ENCODE measurements at regions not wholly inside any gene's neighbourhood (a gene's known extent, or its start where the extent isn't known, plus 50 kb on each side); places are given as distances from the start of the nearest gene placed in this dataset.

- DNase-seq (ENCODE audit: low read depth, low spot score): no peak
These were observed 81.2 kb downstream of the FAM43A start for GRCh38 chr3:194766845-194767244.

DNA sequence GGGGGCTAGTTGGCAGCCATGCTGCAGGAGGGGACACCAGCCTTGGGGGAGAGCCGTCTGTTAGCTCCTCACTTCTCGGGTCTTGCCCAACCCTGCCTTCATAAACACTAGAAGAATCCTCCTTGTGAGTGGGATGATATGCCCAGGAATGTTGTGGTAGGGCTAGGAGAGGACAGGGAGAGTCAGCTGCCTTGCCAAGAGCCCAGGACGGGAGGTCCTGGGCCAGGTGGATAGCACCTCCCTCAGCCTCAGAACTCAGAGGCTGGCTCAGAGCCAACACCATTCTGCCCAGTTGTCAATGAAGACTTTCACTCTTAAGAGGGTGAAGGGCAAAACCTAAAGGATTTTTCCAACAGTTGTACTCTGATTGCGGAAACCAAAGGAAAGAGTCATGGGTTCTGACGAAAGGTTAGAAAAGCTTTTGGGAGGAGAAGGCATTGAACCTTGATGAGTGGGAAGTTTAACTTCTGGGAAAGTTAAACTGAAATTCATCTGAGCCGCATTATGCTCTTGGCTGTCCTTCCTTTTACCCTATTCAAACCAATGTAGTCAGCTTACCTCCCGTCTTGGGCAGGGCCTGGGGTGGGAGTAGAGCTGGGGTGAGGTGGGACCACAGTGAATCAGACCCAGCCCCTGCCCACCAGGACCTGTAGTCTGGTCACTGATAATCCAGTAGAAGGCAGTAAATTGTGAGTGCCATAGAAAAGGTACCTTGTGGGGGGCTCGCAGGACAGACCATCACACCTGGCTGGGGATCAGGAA, 81.9 kb downstream of the FAM43A start:
- in situ Hi-C loops (cut with HindIII; ENCODE audit: low pct_unique_long_range_greater_than_20kb, low sequenced_read_pairs) (no loop called here), intact Hi-C loops (cut with micrococcal nuclease; ENCODE audit: unreplicated experiment) (no loop called here)
- Histone ChIP-seq H3K4me1 (ENCODE audit: control insufficient read depth, insufficient read depth, low read length) (peaks cover 5% of the 10 kb centered on the region; the same call in 1 of the 2 replicates), H3K4me3 (ENCODE audit: low read depth in 2 of 2, low read length in 2 of 2) (no peak overlapping the region), H3K27ac (ENCODE audit: low read length) (no peak overlapping the region), H3K36me3 (ENCODE audit: control insufficient read depth, insufficient read depth, low read length) (no peaks in the 10 kb centered on the region), H3K9me3 (ENCODE audit: control insufficient read depth, insufficient read depth, low read depth, low read length) (no peaks in the 10 kb centered on the region), H3K27me3 (ENCODE audit: control insufficient read depth, insufficient read depth, low read length) (no peaks in the 10 kb centered on the region)
- DNase-seq (ENCODE audit: low read depth, low spot score) (no peak), ATAC-seq (no peak)
- no peak for TF ChIP-seq SIN3A (IDR thresholded peaks at IDR 0.05; ENCODE audit: borderline replicate concordance, insufficient read depth, low read depth, low read length)
- TF ChIP-seq, protein P1, sequence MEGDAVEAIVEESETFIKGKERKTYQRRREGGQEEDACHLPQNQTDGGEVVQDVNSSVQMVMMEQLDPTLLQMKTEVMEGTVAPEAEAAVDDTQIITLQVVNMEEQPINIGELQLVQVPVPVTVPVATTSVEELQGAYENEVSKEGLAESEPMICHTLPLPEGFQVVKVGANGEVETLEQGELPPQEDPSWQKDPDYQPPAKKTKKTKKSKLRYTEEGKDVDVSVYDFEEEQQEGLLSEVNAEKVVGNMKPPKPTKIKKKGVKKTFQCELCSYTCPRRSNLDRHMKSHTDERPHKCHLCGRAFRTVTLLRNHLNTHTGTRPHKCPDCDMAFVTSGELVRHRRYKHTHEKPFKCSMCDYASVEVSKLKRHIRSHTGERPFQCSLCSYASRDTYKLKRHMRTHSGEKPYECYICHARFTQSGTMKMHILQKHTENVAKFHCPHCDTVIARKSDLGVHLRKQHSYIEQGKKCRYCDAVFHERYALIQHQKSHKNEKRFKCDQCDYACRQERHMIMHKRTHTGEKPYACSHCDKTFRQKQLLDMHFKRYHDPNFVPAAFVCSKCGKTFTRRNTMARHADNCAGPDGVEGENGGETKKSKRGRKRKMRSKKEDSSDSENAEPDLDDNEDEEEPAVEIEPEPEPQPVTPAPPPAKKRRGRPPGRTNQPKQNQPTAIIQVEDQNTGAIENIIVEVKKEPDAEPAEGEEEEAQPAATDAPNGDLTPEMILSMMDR (IDR thresholded peaks at IDR 0.05): no peak
- TF ChIP-seq, protein P2, sequence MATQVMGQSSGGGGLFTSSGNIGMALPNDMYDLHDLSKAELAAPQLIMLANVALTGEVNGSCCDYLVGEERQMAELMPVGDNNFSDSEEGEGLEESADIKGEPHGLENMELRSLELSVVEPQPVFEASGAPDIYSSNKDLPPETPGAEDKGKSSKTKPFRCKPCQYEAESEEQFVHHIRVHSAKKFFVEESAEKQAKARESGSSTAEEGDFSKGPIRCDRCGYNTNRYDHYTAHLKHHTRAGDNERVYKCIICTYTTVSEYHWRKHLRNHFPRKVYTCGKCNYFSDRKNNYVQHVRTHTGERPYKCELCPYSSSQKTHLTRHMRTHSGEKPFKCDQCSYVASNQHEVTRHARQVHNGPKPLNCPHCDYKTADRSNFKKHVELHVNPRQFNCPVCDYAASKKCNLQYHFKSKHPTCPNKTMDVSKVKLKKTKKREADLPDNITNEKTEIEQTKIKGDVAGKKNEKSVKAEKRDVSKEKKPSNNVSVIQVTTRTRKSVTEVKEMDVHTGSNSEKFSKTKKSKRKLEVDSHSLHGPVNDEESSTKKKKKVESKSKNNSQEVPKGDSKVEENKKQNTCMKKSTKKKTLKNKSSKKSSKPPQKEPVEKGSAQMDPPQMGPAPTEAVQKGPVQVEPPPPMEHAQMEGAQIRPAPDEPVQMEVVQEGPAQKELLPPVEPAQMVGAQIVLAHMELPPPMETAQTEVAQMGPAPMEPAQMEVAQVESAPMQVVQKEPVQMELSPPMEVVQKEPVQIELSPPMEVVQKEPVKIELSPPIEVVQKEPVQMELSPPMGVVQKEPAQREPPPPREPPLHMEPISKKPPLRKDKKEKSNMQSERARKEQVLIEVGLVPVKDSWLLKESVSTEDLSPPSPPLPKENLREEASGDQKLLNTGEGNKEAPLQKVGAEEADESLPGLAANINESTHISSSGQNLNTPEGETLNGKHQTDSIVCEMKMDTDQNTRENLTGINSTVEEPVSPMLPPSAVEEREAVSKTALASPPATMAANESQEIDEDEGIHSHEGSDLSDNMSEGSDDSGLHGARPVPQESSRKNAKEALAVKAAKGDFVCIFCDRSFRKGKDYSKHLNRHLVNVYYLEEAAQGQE (IDR thresholded peaks at IDR 0.05; ENCODE audit: insufficient read depth in 1 of 2, low read depth in 2 of 2, low read length in 1 of 2): no peak
- TF ChIP-seq TCF7L2 (IDR thresholded peaks at IDR 0.05; ENCODE audit: low read depth, low read length): no peak
- no peak for TF ChIP-seq POLR2AphosphoS5 (IDR thresholded peaks at IDR 0.05; ENCODE audit: low read depth, low read length)
- BruUV-seq (replicated peaks): no TSS peak
- ChIA-PET POLR2A (interaction anchor here (0.6 kb wide), 1 partner anchor 150 kb away, joined by 3 read pairs; no protein-coding TSS in a partner anchor), CTCF (no interaction called here)

More at GRCh38 chr3:194766845-194767244, 81.2 kb downstream of the FAM43A start:
- Histone ChIP-seq H3K27me3 (ENCODE audit: control insufficient read depth, insufficient read depth, low read length) (no peaks in the 10 kb centered on the region), H3K36me3 (ENCODE audit: control insufficient read depth, insufficient read depth, low read length) (no peaks in the 10 kb centered on the region), H3K4me1 (ENCODE audit: control insufficient read depth, insufficient read depth, low read length) (peaks cover 5% of the 10 kb centered on the region; the same call in 1 of the 2 replicates), H3K9me3 (ENCODE audit: control insufficient read depth, insufficient read depth, low read depth, low read length) (no peaks in the 10 kb centered on the region), H3K27ac (ENCODE audit: low read length) (no peak overlapping the region), H3K4me3 (ENCODE audit: low read depth in 2 of 2, low read length in 2 of 2) (no peak overlapping the region)
- ChIA-PET CTCF (no interaction called here), POLR2A (no interaction called here)
- no TSS peak for BruUV-seq (replicated peaks)
- TF ChIP-seq, protein P2 (IDR thresholded peaks at IDR 0.05; ENCODE audit: insufficient read depth in 1 of 2, low read depth in 2 of 2, low read length in 1 of 2): no peak
- TF ChIP-seq SIN3A (IDR thresholded peaks at IDR 0.05; ENCODE audit: borderline replicate concordance, insufficient read depth, low read depth, low read length) (no peak), POLR2AphosphoS5 (IDR thresholded peaks at IDR 0.05; ENCODE audit: low read depth, low read length) (no peak), TCF7L2 (IDR thresholded peaks at IDR 0.05; ENCODE audit: low read depth, low read length) (no peak; the same call in 1 of the 2 replicates)
- TF ChIP-seq, protein P1 (IDR thresholded peaks at IDR 0.05): no peak
- no peak for ATAC-seq
- in situ Hi-C loops (cut with HindIII; ENCODE audit: low pct_unique_long_range_greater_than_20kb, low sequenced_read_pairs) (no loop called here), intact Hi-C loops (cut with micrococcal nuclease; ENCODE audit: unreplicated experiment) (no loop called here)

Data from Panc1 (cell line).